Neuronal stem cell (in vitro differentiated cells): ENCODE measurements at regions not wholly inside any gene's neighbourhood (a gene's known extent, or its start where the extent isn't known, plus 50 kb on each side); places are given as distances from the start of the nearest gene placed in this dataset.

Source experiments
- DNase-seq: peaks from one replicate; pipeline ENCODE4 v3.0.0-alpha.2; 2013; ENCODE audit warnings: low spot score
- H2AFZ ChIP-seq: one replicate; pipeline ENCODE4 v1.6.1; 2013; ENCODE audit warnings: mild to moderate bottlenecking, low read length, inconsistent platforms
- H2AK5ac ChIP-seq: 2 replicates; pipeline ENCODE4 v1.6.1; 2013; ENCODE audit warnings: low read depth, mild to moderate bottlenecking, inconsistent platforms, low read length, moderate library complexity, mixed read lengths
- H2BK120ac ChIP-seq: 2 replicates; pipeline ENCODE4 v1.6.1; 2013; ENCODE audit warnings: low read depth, mild to moderate bottlenecking, inconsistent platforms, low read length, moderate library complexity, mixed read lengths
- H2BK12ac ChIP-seq: one replicate; pipeline ENCODE4 v1.6.1; 2013; ENCODE audit warnings: low read length, inconsistent platforms
- H2BK15ac ChIP-seq: 2 replicates; pipeline ENCODE4 v1.6.1; 2013; ENCODE audit warnings: mild to moderate bottlenecking, low read length, inconsistent platforms, mixed read lengths
- H2BK5ac ChIP-seq: one replicate; pipeline ENCODE4 v1.6.1; 2013; ENCODE audit warnings: inconsistent platforms, mild to moderate bottlenecking, low read length, moderate library complexity
- H3K14ac ChIP-seq: one replicate; pipeline ENCODE4 v1.6.1; 2013; ENCODE audit warnings: low read length, inconsistent platforms
- H3K18ac ChIP-seq: 2 replicates; pipeline ENCODE4 v1.6.1; 2013; ENCODE audit warnings: low read length, inconsistent platforms
- H3K23ac ChIP-seq: 2 replicates; pipeline ENCODE4 v1.6.1; 2013; ENCODE audit warnings: low read depth, mild to moderate bottlenecking, mixed read lengths, low read length, inconsistent platforms; ENCODE audit not compliant: poor library complexity
- H3K27ac ChIP-seq: replicated peaks from 3 replicates; pipeline ENCODE4 v1.5.1; 2013; ENCODE audit warnings: low read length, inconsistent platforms
- H3K27me3 ChIP-seq, 3 experiments: 2 replicates each; pipeline ENCODE4 v1.6.1; 2013; ENCODE audit warnings: low read length in 3 of 3, mild to moderate bottlenecking in 2 of 3, inconsistent platforms in 1 of 3, low read depth in 1 of 3, mixed read lengths in 1 of 3, moderate library complexity in 1 of 3; ENCODE audit not compliant: control insufficient read depth in 3 of 3, insufficient read depth in 3 of 3
- H3K36me3 ChIP-seq, 2 donors: replicated peaks in 1 of 2; 2 replicates each; pipeline ENCODE4 v1.6.1; 2013; ENCODE audit warnings: low read length in 2 of 2; ENCODE audit not compliant: control insufficient read depth in 2 of 2, insufficient read depth in 2 of 2
- H3K4ac ChIP-seq: 2 replicates; pipeline ENCODE4 v1.6.1; 2013; ENCODE audit warnings: inconsistent platforms, mild to moderate bottlenecking, low read length, moderate library complexity
- H3K4me1 ChIP-seq, 2 donors: 1 replicate in 1 of 2; 2 replicates in 1 of 2; pipeline ENCODE4 v1.6.1; 2013; ENCODE audit warnings: low read length in 2 of 2, low read depth in 1 of 2; ENCODE audit not compliant: control insufficient read depth in 2 of 2, insufficient read depth in 1 of 2
- H3K4me2 ChIP-seq: one replicate; pipeline ENCODE4 v1.6.1; 2013; ENCODE audit warnings: mild to moderate bottlenecking, low read length, inconsistent platforms; ENCODE audit not compliant: insufficient read depth, poor library complexity, severe bottlenecking
- H3K4me3 ChIP-seq, 2 donors: 2 replicates each; pipeline ENCODE4 v1.5.1; 2013; ENCODE audit warnings: low read length in 2 of 2, mild to moderate bottlenecking in 2 of 2, inconsistent platforms in 1 of 2, moderate library complexity in 1 of 2
- H3K79me1 ChIP-seq: one replicate; pipeline ENCODE4 v1.6.1; 2013; ENCODE audit warnings: low read depth, mild to moderate bottlenecking, inconsistent platforms, low read length, moderate library complexity
- H3K9ac ChIP-seq: one replicate; pipeline ENCODE4 v1.6.1; 2013; ENCODE audit warnings: mild to moderate bottlenecking, low read depth, low read length, inconsistent platforms; ENCODE audit not compliant: poor library complexity
- H3K9me3 ChIP-seq, 2 donors: replicated peaks in 1 of 2; 2 replicates each; pipeline versions ENCODE3 to v1.6.1; 2013; ENCODE audit warnings: low read length in 2 of 2, mild to moderate bottlenecking in 2 of 2, inconsistent platforms in 1 of 2, low read depth in 1 of 2, mixed read lengths in 1 of 2, moderate library complexity in 1 of 2; ENCODE audit not compliant: control insufficient read depth in 2 of 2, insufficient read depth in 1 of 2
- H4K8ac ChIP-seq: one replicate; pipeline ENCODE4 v1.6.1; 2013; ENCODE audit warnings: low read depth, mild to moderate bottlenecking, inconsistent platforms, low read length, moderate library complexity
- H4K91ac ChIP-seq: one replicate; pipeline ENCODE4 v1.6.1; 2013; ENCODE audit warnings: low read length, low read depth, mild to moderate bottlenecking, inconsistent platforms; ENCODE audit not compliant: poor library complexity
- WGBS, 2 donors: extraction: QIAGEN DNeasy Blood & Tissue Kit; methylation state at CpG; one replicate each; pipeline ENCODE4 v1.1.7; 2013; ENCODE audit warnings: missing lambda C conversion rate in 2 of 2, mixed read lengths in 1 of 2; ENCODE audit not compliant: insufficient read length in 2 of 2, insufficient replicate concordance in 1 of 2; ENCODE audit errors: extremely low coverage in 2 of 2; 5-methylcytosine and 5-hydroxymethylcytosine counted together

DNA sequence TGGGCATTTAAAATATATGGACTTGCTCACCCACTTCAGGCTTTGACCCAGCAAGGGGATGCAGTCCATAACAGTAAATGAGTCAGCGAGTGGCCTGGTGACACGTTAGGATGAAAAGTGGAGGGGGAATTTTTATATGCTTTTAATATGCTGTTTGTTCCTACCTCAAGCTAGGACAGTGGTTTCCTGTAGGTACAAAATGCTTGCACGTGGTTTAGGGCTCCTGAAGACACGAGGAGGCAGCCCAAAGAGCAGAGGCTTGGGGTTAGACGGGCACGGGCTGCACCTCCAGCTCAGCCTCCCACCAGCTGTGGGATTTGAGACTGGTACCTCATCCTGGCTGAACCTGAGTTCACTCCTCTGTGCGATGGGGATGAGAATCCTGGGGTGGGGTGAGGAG lies 306.2 kb upstream of the CXCR4 start:
- Histone ChIP-seq H3K4me2 (no peak overlapping the region), H3K27me3 (peaks cover 0 to 21% (median 0%) of the 10 kb centered on the region in 3 experiments), H3K9me3 (no peaks in the 10 kb centered on the region), H3K23ac (no peak overlapping the region), H3K4me1 (peaks cover 0 to 4% of the 10 kb centered on the region in 2 donors), H3K79me1 (no peaks in the 10 kb centered on the region), H3K4ac (no peak overlapping the region), H4K91ac (no peak overlapping the region), H4K8ac (no peak overlapping the region), H3K18ac (no peak overlapping the region), H2BK5ac (no peak overlapping the region), H3K14ac (peak overlapping the region; percentile 48), H2BK15ac (no peak overlapping the region), H3K27ac (no peak overlapping the region), H2AK5ac (no peak overlapping the region), H2AFZ (peak overlapping the region; percentile 93), H2BK12ac (peak overlapping the region; percentile 5), H2BK120ac (no peak overlapping the region), H3K4me3 (no peak overlapping the region), H3K9ac (no peak overlapping the region), H3K36me3 (no peaks in the 10 kb centered on the region)
- no CpG with 5 or more reads among the region's 7 CpGs for WGBS, 2 donors
- no peak for DNase-seq

DNA sequence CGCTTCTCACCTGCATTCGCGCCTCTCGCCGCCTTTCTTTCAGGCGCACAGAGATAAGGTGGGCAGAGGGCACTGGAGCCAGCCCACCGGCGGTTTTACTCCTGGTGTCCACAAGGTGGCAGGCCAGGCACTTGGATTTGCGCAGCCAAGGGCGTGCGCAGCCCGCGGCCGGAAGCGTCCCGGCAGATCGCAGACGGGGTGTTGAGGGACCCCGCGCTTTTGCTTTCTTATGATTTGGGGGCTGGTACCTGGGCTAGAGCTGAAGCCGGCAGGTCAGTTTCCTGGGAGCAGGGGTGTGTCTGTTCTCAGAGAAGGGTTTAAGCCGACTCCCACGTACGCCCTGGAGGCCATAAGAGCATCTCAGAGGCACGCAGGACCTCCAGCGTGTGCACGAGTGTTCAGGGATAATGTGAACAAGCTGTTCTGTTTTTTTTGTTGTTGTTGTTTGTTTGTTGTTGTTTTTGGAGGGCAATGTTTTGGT lies 305.6 kb upstream of the CXCR4 start:
- no CpG with 5 or more reads among the region's 27 CpGs for WGBS, 2 donors
- Histone ChIP-seq H2BK120ac (no peak overlapping the region), H3K18ac (peak overlapping the region; percentile 76), H2BK12ac (no peak overlapping the region), H3K23ac (no peak overlapping the region), H3K4me3 (peak overlapping the region; percentile 41 to 63), H4K8ac (no peak overlapping the region), H3K4me1 (peaks cover 0 to 4% of the 10 kb centered on the region in 2 donors), H3K27me3 (peaks cover 0 to 21% (median 0%) of the 10 kb centered on the region in 3 experiments), H3K36me3 (no peaks in the 10 kb centered on the region), H3K4me2 (peak overlapping the region; percentile 58), H3K4ac (no peak overlapping the region), H3K14ac (no peak overlapping the region), H2BK5ac (no peak overlapping the region), H3K27ac (no peak overlapping the region), H3K9me3 (no peaks in the 10 kb centered on the region), H2AFZ (peak overlapping the region; percentile 93), H2BK15ac (no peak overlapping the region), H3K79me1 (no peaks in the 10 kb centered on the region), H2AK5ac (no peak overlapping the region), H4K91ac (no peak overlapping the region), H3K9ac (no peak overlapping the region)
- peak; percentile 73 for DNase-seq

DNA sequence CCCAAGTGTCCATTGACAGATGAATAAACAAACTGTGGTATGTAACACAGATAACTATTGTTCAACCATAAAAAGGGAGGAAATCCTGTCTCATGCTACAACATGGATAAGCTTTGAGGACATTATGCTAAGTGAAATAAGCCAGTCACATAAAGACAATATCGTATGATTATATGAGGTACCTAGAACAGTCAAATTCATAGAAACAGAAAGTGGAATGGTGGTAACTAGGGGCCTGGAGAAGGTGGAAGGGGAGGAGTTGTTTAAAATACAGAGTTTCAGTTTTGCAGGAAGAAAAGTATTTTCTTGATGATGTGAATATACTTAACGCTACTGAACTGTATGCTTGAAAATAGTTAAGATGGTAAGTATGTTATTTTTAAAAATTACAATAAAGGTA lies 304.6 kb upstream of the CXCR4 start:
- WGBS, 2 donors = no CpG with 5 or more reads among the region's 2 CpGs
- H3K27me3 ChIP-seq = peaks cover 0 to 21% (median 0%) of the 10 kb centered on the region in 3 experiments
- H2BK12ac ChIP-seq = no peak overlapping the region
- H2BK5ac ChIP-seq = no peak overlapping the region
- no peak overlapping the region for H3K14ac ChIP-seq
- no peak overlapping the region for H3K18ac ChIP-seq
- H2BK15ac ChIP-seq = no peak overlapping the region
- H3K23ac ChIP-seq = no peak overlapping the region
- DNase-seq = no peak
- H3K9ac ChIP-seq = no peak overlapping the region
- no peak overlapping the region for H2AK5ac ChIP-seq
- H3K4me3 ChIP-seq = no peak overlapping the region
- no peaks in the 10 kb centered on the region for H3K36me3 ChIP-seq
- H2BK120ac ChIP-seq = no peak overlapping the region
- H3K4me1 ChIP-seq = peaks cover 0 to 4% of the 10 kb centered on the region in 2 donors
- H3K27ac ChIP-seq = no peak overlapping the region
- no peaks in the 10 kb centered on the region for H3K79me1 ChIP-seq
- no peak overlapping the region for H4K91ac ChIP-seq
- no peak overlapping the region for H2AFZ ChIP-seq
- no peaks in the 10 kb centered on the region for H3K9me3 ChIP-seq
- no peak overlapping the region for H4K8ac ChIP-seq
- H3K4me2 ChIP-seq = no peak overlapping the region
- H3K4ac ChIP-seq = no peak overlapping the region

DNA sequence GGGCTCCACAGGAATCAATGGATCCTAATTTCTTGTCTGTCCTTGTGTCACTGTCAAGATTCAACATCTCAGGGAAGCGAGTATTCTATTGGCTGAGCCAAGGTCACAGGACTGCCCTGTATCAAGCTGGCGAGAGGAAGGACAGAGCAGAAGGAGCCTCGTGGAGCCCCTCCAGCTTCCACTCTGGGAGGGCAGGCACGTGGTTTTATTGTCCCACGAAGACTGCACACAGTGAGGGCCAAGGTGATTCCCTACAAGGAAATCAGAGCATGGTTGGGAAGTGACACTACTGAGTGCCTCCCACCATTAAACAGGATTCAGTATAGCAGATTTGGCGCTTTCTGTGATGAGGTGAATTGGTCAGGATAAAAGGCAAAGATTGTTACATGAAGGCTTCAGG lies 302.4 kb upstream of the CXCR4 start:
- Histone ChIP-seq H3K4ac (no peak overlapping the region), H3K4me2 (no peak overlapping the region), H2AK5ac (no peak overlapping the region), H2BK12ac (no peak overlapping the region), H2BK120ac (no peak overlapping the region), H3K9ac (no peak overlapping the region), H4K91ac (no peak overlapping the region), H3K36me3 (no peaks in the 10 kb centered on the region), H3K23ac (no peak overlapping the region), H3K27me3 (peaks cover 0 to 21% (median 0%) of the 10 kb centered on the region in 3 experiments), H2AFZ (no peak overlapping the region), H3K9me3 (peaks cover 0 to 1% of the 10 kb centered on the region in 2 donors), H3K4me3 (no peak overlapping the region), H3K18ac (no peak overlapping the region), H4K8ac (no peak overlapping the region), H3K27ac (no peak overlapping the region), H2BK15ac (no peak overlapping the region), H3K79me1 (no peaks in the 10 kb centered on the region), H3K4me1 (no peaks in the 10 kb centered on the region), H2BK5ac (no peak overlapping the region), H3K14ac (no peak overlapping the region)
- no peak for DNase-seq
- no CpG with 5 or more reads among the region's 6 CpGs for WGBS, 2 donors
